Parathyroid adenoma (tissue), 2 donors: ENCODE measurements at regions not wholly inside any gene's neighbourhood (a gene's known extent, or its start where the extent isn't known, plus 50 kb on each side); places are given as distances from the start of the nearest gene placed in this dataset.

Experiments
- H2AFZ ChIP-seq: fragments of 300-600 bp; sonication (generic); one replicate; pipeline ENCODE4 v1.7.0; 2017; ENCODE audit warnings: antibody characterized with exemption, mild to moderate bottlenecking
- H3K27ac ChIP-seq: fragments of 300-600 bp; sonication (generic); one replicate; pipeline ENCODE4 v1.7.0; 2017
- H3K27me3 ChIP-seq: fragments of 300-600 bp; sonication (generic); one replicate; pipeline ENCODE4 v1.7.0; 2017; ENCODE audit warnings: low read length; ENCODE audit not compliant: control insufficient read depth, insufficient read depth
- H3K36me3 ChIP-seq: fragments of 300-600 bp; sonication (generic); one replicate; pipeline ENCODE4 v1.7.0; 2017; ENCODE audit warnings: low read length; ENCODE audit not compliant: control insufficient read depth, insufficient read depth
- H3K4me1 ChIP-seq: fragments of 300-600 bp; sonication (generic); one replicate; pipeline ENCODE4 v1.7.0; 2017; ENCODE audit warnings: control low read depth
- H3K4me2 ChIP-seq: fragments of 300-600 bp; sonication (generic); one replicate; pipeline ENCODE4 v1.7.0; 2017; ENCODE audit warnings: low read length
- H3K4me3 ChIP-seq: fragments of 300-600 bp; sonication (generic); one replicate; pipeline ENCODE4 v1.7.0; 2017; ENCODE audit warnings: low read depth, low read length
- H3K79me2 ChIP-seq: fragments of 300-600 bp; sonication (generic); one replicate; pipeline ENCODE4 v1.7.0; 2017; ENCODE audit warnings: control low read depth
- H3K9ac ChIP-seq: fragments of 300-600 bp; sonication (generic); one replicate; pipeline ENCODE4 v1.7.0; 2017; ENCODE audit warnings: mild to moderate bottlenecking
- H3K9me3 ChIP-seq: fragments of 300-600 bp; sonication (generic); one replicate; pipeline ENCODE4 v1.7.0; 2017; ENCODE audit warnings: low read length; ENCODE audit not compliant: control insufficient read depth
- TF ChIP-seq, protein P1 (sequence below): fragments of 300-600 bp; sonication (generic); IDR thresholded peaks from one replicate; pipeline ENCODE4 v1.7.0; 2017; ENCODE audit warnings: antibody characterized with exemption, mild to moderate bottlenecking
- donor health status: primary hyperparathyroidism.

DNA sequence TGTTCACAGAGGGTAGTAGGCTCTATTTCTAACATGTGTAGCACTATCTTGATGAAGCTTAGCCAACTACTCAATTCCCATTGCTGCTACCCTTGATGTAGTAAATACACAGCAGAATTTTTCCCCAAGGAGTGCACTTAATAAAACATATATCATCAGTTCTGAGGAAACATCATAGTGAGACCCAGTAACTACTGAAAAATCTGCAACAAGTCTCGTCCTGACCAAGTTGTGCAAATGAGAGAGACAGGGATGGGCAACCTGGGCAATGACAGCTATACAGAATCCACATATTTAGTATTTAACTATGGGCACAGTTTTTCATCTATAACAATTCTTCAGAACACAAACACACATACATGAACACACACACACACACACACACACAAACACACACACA lies 1073.8 kb upstream of the SORCS1 start:
- TF ChIP-seq, protein P1, sequence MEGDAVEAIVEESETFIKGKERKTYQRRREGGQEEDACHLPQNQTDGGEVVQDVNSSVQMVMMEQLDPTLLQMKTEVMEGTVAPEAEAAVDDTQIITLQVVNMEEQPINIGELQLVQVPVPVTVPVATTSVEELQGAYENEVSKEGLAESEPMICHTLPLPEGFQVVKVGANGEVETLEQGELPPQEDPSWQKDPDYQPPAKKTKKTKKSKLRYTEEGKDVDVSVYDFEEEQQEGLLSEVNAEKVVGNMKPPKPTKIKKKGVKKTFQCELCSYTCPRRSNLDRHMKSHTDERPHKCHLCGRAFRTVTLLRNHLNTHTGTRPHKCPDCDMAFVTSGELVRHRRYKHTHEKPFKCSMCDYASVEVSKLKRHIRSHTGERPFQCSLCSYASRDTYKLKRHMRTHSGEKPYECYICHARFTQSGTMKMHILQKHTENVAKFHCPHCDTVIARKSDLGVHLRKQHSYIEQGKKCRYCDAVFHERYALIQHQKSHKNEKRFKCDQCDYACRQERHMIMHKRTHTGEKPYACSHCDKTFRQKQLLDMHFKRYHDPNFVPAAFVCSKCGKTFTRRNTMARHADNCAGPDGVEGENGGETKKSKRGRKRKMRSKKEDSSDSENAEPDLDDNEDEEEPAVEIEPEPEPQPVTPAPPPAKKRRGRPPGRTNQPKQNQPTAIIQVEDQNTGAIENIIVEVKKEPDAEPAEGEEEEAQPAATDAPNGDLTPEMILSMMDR, result no peak
- Histone ChIP-seq H3K79me2 (no peaks in the 10 kb centered on the region), H3K4me2 (no peak overlapping the region), H3K9ac (no peak overlapping the region), H3K27me3 (no peaks in the 10 kb centered on the region), H3K27ac (no peak overlapping the region), H3K36me3 (no peaks in the 10 kb centered on the region), H2AFZ (no peak overlapping the region), H3K4me3 (no peak overlapping the region), H3K4me1 (no peaks in the 10 kb centered on the region), H3K9me3 (no peaks in the 10 kb centered on the region)

DNA sequence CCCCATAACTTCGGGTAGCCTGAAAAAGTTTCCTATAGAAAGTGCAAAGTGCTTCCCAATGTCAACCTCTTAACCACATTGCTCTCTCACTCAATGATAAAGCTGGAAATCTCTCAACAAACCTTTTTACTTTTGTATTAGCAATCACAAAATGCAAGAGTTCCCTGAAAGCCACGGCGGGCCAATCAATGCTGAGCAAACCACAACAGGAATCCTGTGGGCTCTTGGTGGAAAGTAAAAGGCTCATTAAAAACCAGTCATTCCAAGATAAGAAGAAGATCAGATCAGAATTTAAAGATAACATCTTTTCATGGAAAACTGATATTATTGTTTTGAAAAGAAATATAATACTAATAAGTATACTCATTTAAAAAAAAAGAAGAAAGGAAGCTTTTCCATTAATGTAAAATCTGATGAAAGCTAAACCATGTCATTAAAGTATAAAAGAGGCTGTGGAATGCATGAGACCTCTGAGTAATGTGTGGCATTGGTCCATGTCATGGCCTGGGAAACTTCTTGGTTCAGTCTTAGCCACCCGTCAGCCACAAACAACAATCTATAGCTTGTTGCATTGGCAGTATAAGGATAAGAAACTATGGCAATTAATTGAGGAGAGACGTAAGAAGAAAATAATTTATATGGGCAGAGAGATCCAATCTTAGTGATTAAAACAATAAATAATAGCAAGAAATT lies 1066.1 kb upstream of the SORCS1 start:
- Histone ChIP-seq H3K27ac (no peak overlapping the region), H3K4me3 (no peak overlapping the region)
- TF ChIP-seq, protein P1, result no peak

DNA sequence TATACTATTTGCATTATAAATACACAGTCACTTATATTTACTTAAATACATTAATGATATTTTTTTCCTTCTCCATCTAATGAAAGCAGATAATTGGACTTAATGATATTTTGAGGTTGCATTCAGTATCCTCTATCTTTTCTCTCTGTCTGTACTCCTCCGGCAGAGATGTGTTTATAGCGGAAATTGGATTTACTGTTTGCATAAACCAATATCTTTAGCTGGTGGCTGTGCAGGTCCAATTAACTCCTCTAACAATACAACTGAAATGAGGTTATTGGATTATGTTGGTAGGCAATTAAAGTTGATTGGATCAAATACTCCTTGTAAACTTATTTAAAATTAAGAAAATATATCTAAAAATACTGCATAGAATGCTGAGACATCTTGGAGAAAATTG lies 1044.2 kb upstream of the SORCS1 start:
- Histone ChIP-seq H3K9me3 (no peaks in the 10 kb centered on the region), H3K79me2 (no peaks in the 10 kb centered on the region), H2AFZ (no peak overlapping the region), H3K27ac (no peak overlapping the region), H3K4me3 (no peak overlapping the region), H3K27me3 (no peaks in the 10 kb centered on the region), H3K4me2 (no peak overlapping the region), H3K9ac (no peak overlapping the region), H3K4me1 (no peaks in the 10 kb centered on the region), H3K36me3 (no peaks in the 10 kb centered on the region)
- TF ChIP-seq, protein P1, result no peak

More for the DNA sequence above, 1066.1 kb upstream of the SORCS1 start:
- Histone ChIP-seq H3K4me1 (no peaks in the 10 kb centered on the region), H3K27me3 (no peaks in the 10 kb centered on the region), H3K9ac (no peak overlapping the region), H3K36me3 (no peaks in the 10 kb centered on the region), H3K79me2 (no peaks in the 10 kb centered on the region), H3K4me2 (no peak overlapping the region), H2AFZ (no peak overlapping the region), H3K9me3 (no peaks in the 10 kb centered on the region)

DNA sequence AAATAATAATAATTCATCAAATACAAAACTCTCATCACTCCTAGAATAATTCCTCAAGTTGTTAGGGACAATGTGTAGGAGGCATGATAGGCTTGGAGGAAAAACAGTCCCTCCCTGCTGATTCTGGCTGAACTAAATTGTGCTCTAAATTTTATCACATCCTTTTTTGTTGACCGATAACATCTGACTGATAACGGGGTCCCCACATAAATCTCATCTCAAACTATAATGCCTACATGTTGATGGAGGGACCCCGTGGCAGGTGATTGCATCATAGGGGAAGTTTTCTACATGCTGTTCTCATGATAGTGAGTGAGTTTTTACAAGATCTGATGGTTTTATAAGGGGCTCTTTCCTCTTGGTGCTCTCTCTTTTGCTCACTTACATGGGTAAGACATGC lies 1043.5 kb upstream of the SORCS1 start:
- no peak overlapping the region for H2AFZ ChIP-seq
- TF ChIP-seq, protein P1, result no peak

More for the DNA sequence above, 1043.5 kb upstream of the SORCS1 start:
- Histone ChIP-seq H3K27me3 (no peaks in the 10 kb centered on the region), H3K9ac (no peak overlapping the region), H3K9me3 (no peaks in the 10 kb centered on the region), H3K4me3 (no peak overlapping the region), H3K36me3 (no peaks in the 10 kb centered on the region), H3K4me1 (no peaks in the 10 kb centered on the region), H3K4me2 (no peak overlapping the region), H3K79me2 (no peaks in the 10 kb centered on the region), H3K27ac (no peak overlapping the region)
